ENCODE measurements at regions not wholly inside any gene's neighbourhood (a gene's known extent, or its start where the extent isn't known, plus 50 kb on each side); places are given as distances from the start of the nearest gene placed in this dataset.
"Not testable (repeated sequence)": the region's sequence is repeated elsewhere in the genome, so short reads cannot be mapped to it uniquely, and the experiment has no call there.

DNA sequence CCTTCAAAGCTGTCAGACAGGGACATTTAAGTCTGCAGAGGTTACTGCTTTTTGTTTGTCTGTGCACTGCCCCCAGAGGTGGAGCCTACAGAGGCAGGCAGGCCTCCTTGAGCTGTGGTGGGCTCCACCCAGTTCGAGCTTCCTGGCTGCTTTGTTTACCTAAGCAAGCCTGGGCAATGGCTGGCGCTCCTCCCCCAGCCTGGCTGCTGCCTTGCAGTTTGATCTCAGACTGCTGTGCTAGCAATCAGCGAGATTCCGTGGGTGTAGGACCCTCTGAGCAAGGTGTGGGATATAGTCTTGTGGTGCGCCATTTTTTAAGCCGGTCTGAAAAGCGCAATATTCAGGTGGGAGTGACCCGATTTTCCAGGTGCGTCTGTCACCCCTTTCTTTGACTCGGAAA is 166.4 kb downstream of the SHCBP1 start:
- TF ChIP-seq, protein P1, sequence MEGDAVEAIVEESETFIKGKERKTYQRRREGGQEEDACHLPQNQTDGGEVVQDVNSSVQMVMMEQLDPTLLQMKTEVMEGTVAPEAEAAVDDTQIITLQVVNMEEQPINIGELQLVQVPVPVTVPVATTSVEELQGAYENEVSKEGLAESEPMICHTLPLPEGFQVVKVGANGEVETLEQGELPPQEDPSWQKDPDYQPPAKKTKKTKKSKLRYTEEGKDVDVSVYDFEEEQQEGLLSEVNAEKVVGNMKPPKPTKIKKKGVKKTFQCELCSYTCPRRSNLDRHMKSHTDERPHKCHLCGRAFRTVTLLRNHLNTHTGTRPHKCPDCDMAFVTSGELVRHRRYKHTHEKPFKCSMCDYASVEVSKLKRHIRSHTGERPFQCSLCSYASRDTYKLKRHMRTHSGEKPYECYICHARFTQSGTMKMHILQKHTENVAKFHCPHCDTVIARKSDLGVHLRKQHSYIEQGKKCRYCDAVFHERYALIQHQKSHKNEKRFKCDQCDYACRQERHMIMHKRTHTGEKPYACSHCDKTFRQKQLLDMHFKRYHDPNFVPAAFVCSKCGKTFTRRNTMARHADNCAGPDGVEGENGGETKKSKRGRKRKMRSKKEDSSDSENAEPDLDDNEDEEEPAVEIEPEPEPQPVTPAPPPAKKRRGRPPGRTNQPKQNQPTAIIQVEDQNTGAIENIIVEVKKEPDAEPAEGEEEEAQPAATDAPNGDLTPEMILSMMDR (IDR thresholded peaks at IDR 0.05) = not testable (repeated sequence)
- TF ChIP-seq POLR2A (IDR thresholded peaks at IDR 0.05) = not testable (repeated sequence)

Data from adrenal gland (tissue), 5 donors.